Sigmoid colon (tissue), 4 donors: ENCODE measurements at regions not wholly inside any gene's neighbourhood (a gene's known extent, or its start where the extent isn't known, plus 50 kb on each side); places are given as distances from the start of the nearest gene placed in this dataset.

Source experiments
- CTCF ChIP-seq, 4 experiments: fragments of 450-650 bp in 3 of 4; fragments of 200-600 bp in 1 of 4; IDR thresholded peaks; one replicate each; pipeline ENCODE4 v1.5.1; 2016 to 2019; ENCODE audit warnings: antibody characterized with exemption in 4 of 4, mild to moderate bottlenecking in 3 of 4, moderate library complexity in 2 of 4
- POLR2A ChIP-seq, 2 donors: fragments of 450-650 bp; IDR thresholded peaks; one replicate each; pipeline ENCODE4 v1.6.1; 2016; ENCODE audit warnings: antibody characterized with exemption in 2 of 2, mild to moderate bottlenecking in 2 of 2, moderate library complexity in 2 of 2
- POLR2AphosphoS5 ChIP-seq, 4 donors: sonication (generic); formaldehyde crosslinking; IDR thresholded peaks; one replicate each; pipeline ENCODE4 v1.6.1; 2017; ENCODE audit warnings: antibody characterized with exemption in 4 of 4

- no peak for TF ChIP-seq CTCF (IDR thresholded peaks at IDR 0.05)
- TF ChIP-seq POLR2A (IDR thresholded peaks at IDR 0.05) = no peak
- no peak for TF ChIP-seq POLR2AphosphoS5 (IDR thresholded peaks at IDR 0.05)
These were observed 577.4 kb downstream of the TBC1D4 start for GRCh38 chr13:74904556-74904955.
